ENCODE measurements at regions not wholly inside any gene's neighbourhood (a gene's known extent, or its start where the extent isn't known, plus 50 kb on each side); places are given as distances from the start of the nearest gene placed in this dataset.

- no peaks in the 10 kb centered on the region for H4K20me1 ChIP-seq (ENCODE audit: insufficient read depth)
- no peaks in the 10 kb centered on the region for H3K36me3 ChIP-seq (ENCODE audit: insufficient read depth, low read length)
- H3K9ac ChIP-seq (ENCODE audit: low read length) = no peak overlapping the region
- H3K4me2 ChIP-seq (ENCODE audit: low read length) = no peak overlapping the region
- no peaks in the 10 kb centered on the region for H3K79me2 ChIP-seq (replicated peaks; ENCODE audit: insufficient read depth, low read length)
- no peaks in the 10 kb centered on the region for H3K9me2 ChIP-seq (ENCODE audit: insufficient read depth, low read length)
- no peaks in the 10 kb centered on the region for H3F3A ChIP-seq (ENCODE audit: insufficient read depth, low read length, poor library complexity, severe bottlenecking)
- no peak overlapping the region for H3K27ac ChIP-seq (ENCODE audit: low read length)
- no peak for TF ChIP-seq SMC3 (conservative IDR thresholded peaks at IDR 0.05; ENCODE audit: poor library complexity)
- TF ChIP-seq, protein P1, sequence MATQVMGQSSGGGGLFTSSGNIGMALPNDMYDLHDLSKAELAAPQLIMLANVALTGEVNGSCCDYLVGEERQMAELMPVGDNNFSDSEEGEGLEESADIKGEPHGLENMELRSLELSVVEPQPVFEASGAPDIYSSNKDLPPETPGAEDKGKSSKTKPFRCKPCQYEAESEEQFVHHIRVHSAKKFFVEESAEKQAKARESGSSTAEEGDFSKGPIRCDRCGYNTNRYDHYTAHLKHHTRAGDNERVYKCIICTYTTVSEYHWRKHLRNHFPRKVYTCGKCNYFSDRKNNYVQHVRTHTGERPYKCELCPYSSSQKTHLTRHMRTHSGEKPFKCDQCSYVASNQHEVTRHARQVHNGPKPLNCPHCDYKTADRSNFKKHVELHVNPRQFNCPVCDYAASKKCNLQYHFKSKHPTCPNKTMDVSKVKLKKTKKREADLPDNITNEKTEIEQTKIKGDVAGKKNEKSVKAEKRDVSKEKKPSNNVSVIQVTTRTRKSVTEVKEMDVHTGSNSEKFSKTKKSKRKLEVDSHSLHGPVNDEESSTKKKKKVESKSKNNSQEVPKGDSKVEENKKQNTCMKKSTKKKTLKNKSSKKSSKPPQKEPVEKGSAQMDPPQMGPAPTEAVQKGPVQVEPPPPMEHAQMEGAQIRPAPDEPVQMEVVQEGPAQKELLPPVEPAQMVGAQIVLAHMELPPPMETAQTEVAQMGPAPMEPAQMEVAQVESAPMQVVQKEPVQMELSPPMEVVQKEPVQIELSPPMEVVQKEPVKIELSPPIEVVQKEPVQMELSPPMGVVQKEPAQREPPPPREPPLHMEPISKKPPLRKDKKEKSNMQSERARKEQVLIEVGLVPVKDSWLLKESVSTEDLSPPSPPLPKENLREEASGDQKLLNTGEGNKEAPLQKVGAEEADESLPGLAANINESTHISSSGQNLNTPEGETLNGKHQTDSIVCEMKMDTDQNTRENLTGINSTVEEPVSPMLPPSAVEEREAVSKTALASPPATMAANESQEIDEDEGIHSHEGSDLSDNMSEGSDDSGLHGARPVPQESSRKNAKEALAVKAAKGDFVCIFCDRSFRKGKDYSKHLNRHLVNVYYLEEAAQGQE (IDR thresholded peaks at IDR 0.05; ENCODE audit: borderline replicate concordance) = no peak
- TF ChIP-seq EZH2 (IDR thresholded peaks at IDR 0.05; ENCODE audit: borderline replicate concordance, insufficient read depth, low read length, poor library complexity, severe bottlenecking) = no peak
- TF ChIP-seq, protein P2, sequence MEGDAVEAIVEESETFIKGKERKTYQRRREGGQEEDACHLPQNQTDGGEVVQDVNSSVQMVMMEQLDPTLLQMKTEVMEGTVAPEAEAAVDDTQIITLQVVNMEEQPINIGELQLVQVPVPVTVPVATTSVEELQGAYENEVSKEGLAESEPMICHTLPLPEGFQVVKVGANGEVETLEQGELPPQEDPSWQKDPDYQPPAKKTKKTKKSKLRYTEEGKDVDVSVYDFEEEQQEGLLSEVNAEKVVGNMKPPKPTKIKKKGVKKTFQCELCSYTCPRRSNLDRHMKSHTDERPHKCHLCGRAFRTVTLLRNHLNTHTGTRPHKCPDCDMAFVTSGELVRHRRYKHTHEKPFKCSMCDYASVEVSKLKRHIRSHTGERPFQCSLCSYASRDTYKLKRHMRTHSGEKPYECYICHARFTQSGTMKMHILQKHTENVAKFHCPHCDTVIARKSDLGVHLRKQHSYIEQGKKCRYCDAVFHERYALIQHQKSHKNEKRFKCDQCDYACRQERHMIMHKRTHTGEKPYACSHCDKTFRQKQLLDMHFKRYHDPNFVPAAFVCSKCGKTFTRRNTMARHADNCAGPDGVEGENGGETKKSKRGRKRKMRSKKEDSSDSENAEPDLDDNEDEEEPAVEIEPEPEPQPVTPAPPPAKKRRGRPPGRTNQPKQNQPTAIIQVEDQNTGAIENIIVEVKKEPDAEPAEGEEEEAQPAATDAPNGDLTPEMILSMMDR (IDR thresholded peaks at IDR 0.05; ENCODE audit: poor library complexity, severe bottlenecking) = no peak
- TF ChIP-seq POLR2AphosphoS5 (IDR thresholded peaks at IDR 0.05) = no peak
- no peak for TF ChIP-seq MXI1 (conservative IDR thresholded peaks at IDR 0.05; ENCODE audit: poor library complexity, severe bottlenecking)
- no peak for TF ChIP-seq TAF1 (IDR thresholded peaks at IDR 0.05; ENCODE audit: low read depth)
- TF ChIP-seq RAD21 (conservative IDR thresholded peaks at IDR 0.05) = no peak
- no peak for TF ChIP-seq EP300 (conservative IDR thresholded peaks at IDR 0.05; ENCODE audit: poor library complexity, severe bottlenecking)
- no peaks in the 10 kb centered on the region for H3K27me3 ChIP-seq (ENCODE audit: insufficient read depth, low read depth, low read length)
- H2AFZ ChIP-seq (ENCODE audit: low read depth, low read length) = no peak overlapping the region
- H3K4me3 ChIP-seq (ENCODE audit: low read length) = no peak overlapping the region
- H3K9me3 ChIP-seq (ENCODE audit: low read length) = no peaks in the 10 kb centered on the region
These were observed 887.1 kb downstream of the LRRIQ3 start for GRCh38 chr1:73310797-73311381.

- Histone ChIP-seq H4K20me1 (ENCODE audit: insufficient read depth) (no peaks in the 10 kb centered on the region), H3K27me3 (ENCODE audit: insufficient read depth, low read depth, low read length) (no peaks in the 10 kb centered on the region), H3F3A (ENCODE audit: insufficient read depth, low read length, poor library complexity, severe bottlenecking) (no peaks in the 10 kb centered on the region), H3K9me2 (ENCODE audit: insufficient read depth, low read length) (no peaks in the 10 kb centered on the region), H3K79me2 (replicated peaks; ENCODE audit: insufficient read depth, low read length) (no peaks in the 10 kb centered on the region), H3K9me3 (ENCODE audit: low read length) (no peaks in the 10 kb centered on the region), H3K36me3 (ENCODE audit: insufficient read depth, low read length) (no peaks in the 10 kb centered on the region), H3K4me3 (ENCODE audit: low read length) (no peak overlapping the region), H3K9ac (ENCODE audit: low read length) (no peak overlapping the region), H3K27ac (ENCODE audit: low read length) (no peak overlapping the region), H3K4me2 (ENCODE audit: low read length) (no peak overlapping the region), H2AFZ (ENCODE audit: low read depth, low read length) (no peak overlapping the region)
- TF ChIP-seq TAF1 (IDR thresholded peaks at IDR 0.05; ENCODE audit: low read depth) (no peak), EP300 (conservative IDR thresholded peaks at IDR 0.05; ENCODE audit: poor library complexity, severe bottlenecking) (no peak), EZH2 (IDR thresholded peaks at IDR 0.05; ENCODE audit: borderline replicate concordance, insufficient read depth, low read length, poor library complexity, severe bottlenecking) (no peak), POLR2AphosphoS5 (IDR thresholded peaks at IDR 0.05) (no peak), MXI1 (conservative IDR thresholded peaks at IDR 0.05; ENCODE audit: poor library complexity, severe bottlenecking) (no peak), RAD21 (conservative IDR thresholded peaks at IDR 0.05) (no peak), SMC3 (conservative IDR thresholded peaks at IDR 0.05; ENCODE audit: poor library complexity) (no peak)
- TF ChIP-seq, protein P1 (IDR thresholded peaks at IDR 0.05; ENCODE audit: borderline replicate concordance) = no peak
- TF ChIP-seq, protein P2 (IDR thresholded peaks at IDR 0.05; ENCODE audit: poor library complexity, severe bottlenecking) = no peak
These were observed 890.9 kb downstream of the LRRIQ3 start for GRCh38 chr1:73306899-73307555.
